CD14-positive monocyte (primary cell): ENCODE measurements at regions not wholly inside any gene's neighbourhood (a gene's known extent, or its start where the extent isn't known, plus 50 kb on each side); places are given as distances from the start of the nearest gene placed in this dataset.

Source experiments
- DNase-seq, 3 donors: peaks; one replicate each; pipeline ENCODE4 v3.0.0-alpha.2; 2011 to 2022
- H2AFZ ChIP-seq: 2 replicates; pipeline ENCODE4 v1.6.0; 2012; ENCODE audit warnings: mild to moderate bottlenecking, low read depth, low read length, inconsistent platforms; ENCODE audit not compliant: insufficient read depth, poor library complexity, severe bottlenecking
- H3K27ac ChIP-seq, 2 donors: 1 replicate in 1 of 2; 2 replicates in 1 of 2; pipeline ENCODE4 v1.5.1; 2012 to 2013; ENCODE audit warnings: low read length in 2 of 2, control low read depth in 1 of 2, inconsistent platforms in 1 of 2, low read depth in 1 of 2, mild to moderate bottlenecking in 1 of 2
- H3K27me3 ChIP-seq, 2 donors: one replicate each; pipeline versions ENCODE4 v1.6.0 to v1.6.1; 2011 to 2013; ENCODE audit warnings: low read length in 2 of 2; ENCODE audit not compliant: control insufficient read depth in 2 of 2, insufficient read depth in 2 of 2
- H3K36me3 ChIP-seq, 2 donors: replicated peaks in 1 of 2; 1 replicate in 1 of 2; 2 replicates in 1 of 2; pipeline versions ENCODE4 v1.5.1 to v1.6.1; 2012 to 2013; ENCODE audit warnings: low read length in 2 of 2, control low read depth in 1 of 2, inconsistent platforms in 1 of 2, mild to moderate bottlenecking in 1 of 2; ENCODE audit not compliant: insufficient read depth in 2 of 2, control insufficient read depth in 1 of 2
- H3K4me1 ChIP-seq, 2 donors: 1 replicate in 1 of 2; 2 replicates in 1 of 2; pipeline versions ENCODE4 v1.5.1 to v1.6.1; 2012 to 2013; ENCODE audit warnings: low read length in 2 of 2, control low read depth in 1 of 2, inconsistent platforms in 1 of 2, mild to moderate bottlenecking in 1 of 2, moderate library complexity in 1 of 2; ENCODE audit not compliant: insufficient read depth in 2 of 2, control insufficient read depth in 1 of 2
- H3K4me2 ChIP-seq: replicated peaks from 2 replicates; pipeline ENCODE3; 2012; ENCODE audit warnings: low read length, moderate library complexity, mild to moderate bottlenecking; ENCODE audit not compliant: poor library complexity, severe bottlenecking; ENCODE audit errors: extremely low read depth
- H3K4me3 ChIP-seq, 3 experiments: fragments of 200-600 bp in 1 of 3; sonication (generic) in 1 of 3; replicated peaks in 1 of 3; 1 replicate in 2 of 3; 2 replicates in 1 of 3; pipeline ENCODE4 v1.5.1; 2011 to 2013; ENCODE audit warnings: low read length in 3 of 3, mild to moderate bottlenecking in 3 of 3, control low read depth in 2 of 3, low read depth in 2 of 3, inconsistent platforms in 1 of 3, moderate library complexity in 1 of 3
- H3K79me2 ChIP-seq: 2 replicates; pipeline ENCODE4 v1.6.0; 2012; ENCODE audit warnings: mild to moderate bottlenecking, control low read depth, inconsistent platforms, low read length, moderate library complexity; ENCODE audit not compliant: insufficient read depth
- H3K9ac ChIP-seq: 2 replicates; pipeline ENCODE4 v1.6.0; 2017; ENCODE audit warnings: low read length, mild to moderate bottlenecking; ENCODE audit not compliant: insufficient read depth, poor library complexity, severe bottlenecking
- H3K9me3 ChIP-seq, 2 donors: replicated peaks in 1 of 2; 1 replicate in 1 of 2; 2 replicates in 1 of 2; pipeline versions ENCODE4 v1.5.1 to v1.6.1; 2012 to 2013; ENCODE audit warnings: low read length in 2 of 2, control low read depth in 1 of 2; ENCODE audit not compliant: control insufficient read depth in 1 of 2, insufficient read depth in 1 of 2
- H4K20me1 ChIP-seq: 2 replicates; pipeline ENCODE4 v1.6.0; 2012; ENCODE audit warnings: mild to moderate bottlenecking, low read length, control low read depth, moderate library complexity; ENCODE audit not compliant: insufficient read depth
- H3K27ac Mint-ChIP-seq, 7 donors: one replicate each; pipeline ENCODE4 v1.8.0; 2020; ENCODE audit warnings: mild to moderate bottlenecking in 7 of 7, mixed read lengths in 7 of 7, moderate library complexity in 6 of 7, inconsistent platforms in 2 of 7
- H3K27me3 Mint-ChIP-seq, 3 donors: one replicate each; pipeline ENCODE4 v1.8.0; 2021 to 2022; ENCODE audit warnings: low read depth in 3 of 3, mild to moderate bottlenecking in 3 of 3, mixed read lengths in 3 of 3, moderate library complexity in 3 of 3, inconsistent platforms in 1 of 3
- H3K36me3 Mint-ChIP-seq, 2 donors: one replicate each; pipeline ENCODE4 v1.8.0; 2020; ENCODE audit warnings: mixed read lengths in 2 of 2, inconsistent platforms in 1 of 2, mild to moderate bottlenecking in 1 of 2
- H3K4me1 Mint-ChIP-seq: one replicate; pipeline ENCODE4 v1.8.0; 2020; ENCODE audit warnings: mild to moderate bottlenecking, mixed read lengths
- H3K4me3 Mint-ChIP-seq, 2 donors: one replicate each; pipeline ENCODE4 v1.8.0; 2020; ENCODE audit warnings: mild to moderate bottlenecking in 2 of 2, mixed read lengths in 2 of 2, moderate library complexity in 1 of 2
- H3K9me3 Mint-ChIP-seq, 7 donors: one replicate each; pipeline ENCODE4 v1.8.0; 2020 to 2022; ENCODE audit warnings: mixed read lengths in 7 of 7, mild to moderate bottlenecking in 6 of 7, moderate library complexity in 6 of 7, inconsistent platforms in 2 of 7
- CTCF ChIP-seq: fragments of 200-600 bp; IDR thresholded peaks from one replicate; pipeline ENCODE4 v1.8.0; 2022; ENCODE audit warnings: antibody characterized with exemption, mild to moderate bottlenecking
- WGBS: methylation state at CpG from one replicate; pipeline ENCODE4 v1.1.5; 2013; ENCODE audit warnings: missing lambda C conversion rate; ENCODE audit not compliant: insufficient coverage; 5-methylcytosine and 5-hydroxymethylcytosine counted together
- intact Hi-C, 2 donors: fragments of 100-400 bp; cut with micrococcal nuclease; formaldehyde crosslinking; loops; one replicate each; pipeline versions ENCODE4 v1.15.0 to v1.15.1; 2023

- no CpG with 5 or more reads among the region's 1 CpG for WGBS
- Histone ChIP-seq H3K4me2 (no peak overlapping the region), H4K20me1 (no peaks in the 10 kb centered on the region), H3K27me3 (no peaks in the 10 kb centered on the region), H3K9me3 (peaks cover 0 to 3% of the 10 kb centered on the region in 2 donors), H3K27ac (no peak overlapping the region), H3K9ac (no peak overlapping the region), H3K79me2 (no peaks in the 10 kb centered on the region), H3K36me3 (no peaks in the 10 kb centered on the region), H3K4me3 (no peak overlapping the region), H2AFZ (no peak overlapping the region), H3K4me1 (no peaks in the 10 kb centered on the region)
- no peaks in the 10 kb centered on the region for H3K27me3 Mint-ChIP-seq
- no peak for TF ChIP-seq CTCF
- intact Hi-C loops, result no loop called here
- no peaks in the 10 kb centered on the region for H3K36me3 Mint-ChIP-seq
- H3K4me3 Mint-ChIP-seq, result no peak overlapping the region
- no peak for DNase-seq
- no peaks in the 10 kb centered on the region for H3K4me1 Mint-ChIP-seq
- peaks cover 0 to 10% (median 4%) of the 10 kb centered on the region in 7 donors for H3K9me3 Mint-ChIP-seq
- no peak overlapping the region for H3K27ac Mint-ChIP-seq
Measured at GRCh38 chr1:187862506-187862905, 1033.8 kb downstream of the PLA2G4A start.

- Mint-ChIP-seq H3K9me3 (peaks cover 0 to 6% (median 2%) of the 10 kb centered on the region in 7 donors), H3K27ac (no peak overlapping the region), H3K4me3 (no peak overlapping the region), H3K36me3 (no peaks in the 10 kb centered on the region), H3K4me1 (no peaks in the 10 kb centered on the region), H3K27me3 (peaks cover 0 to 3% (median 0%) of the 10 kb centered on the region in 3 donors)
- Histone ChIP-seq H4K20me1 (no peaks in the 10 kb centered on the region), H3K79me2 (no peaks in the 10 kb centered on the region), H3K27me3 (no peaks in the 10 kb centered on the region), H2AFZ (no peak overlapping the region), H3K9me3 (peaks cover 0 to 3% of the 10 kb centered on the region in 2 donors), H3K4me1 (no peaks in the 10 kb centered on the region), H3K36me3 (no peaks in the 10 kb centered on the region), H3K9ac (no peak overlapping the region), H3K4me3 (no peak overlapping the region), H3K27ac (no peak overlapping the region), H3K4me2 (no peak overlapping the region)
- no peak for DNase-seq
- WGBS, result no CpG with 5 or more reads among the region's 1 CpG
- no peak for TF ChIP-seq CTCF
- intact Hi-C loops, result no loop called here
Measured at GRCh38 chr1:187870552-187870951, 1041.8 kb downstream of the PLA2G4A start.
